GM19468 (cell line): ENCODE measurements at regions not wholly inside any gene's neighbourhood (a gene's known extent, or its start where the extent isn't known, plus 50 kb on each side); places are given as distances from the start of the nearest gene placed in this dataset.
"Not testable (repeated sequence)": the region's sequence is repeated elsewhere in the genome, so short reads cannot be mapped to it uniquely, and the experiment has no call there.

Source experiments
- ATAC-seq: cut with Tn5 transposase; IDR thresholded peaks from one replicate; pipeline ENCODE4 v1.9.1; 2021; ENCODE audit warnings: mild to moderate bottlenecking, moderate library complexity, moderate number of reproducible peaks; ENCODE audit not compliant: unreplicated experiment; ENCODE audit errors: extremely low read depth

DNA sequence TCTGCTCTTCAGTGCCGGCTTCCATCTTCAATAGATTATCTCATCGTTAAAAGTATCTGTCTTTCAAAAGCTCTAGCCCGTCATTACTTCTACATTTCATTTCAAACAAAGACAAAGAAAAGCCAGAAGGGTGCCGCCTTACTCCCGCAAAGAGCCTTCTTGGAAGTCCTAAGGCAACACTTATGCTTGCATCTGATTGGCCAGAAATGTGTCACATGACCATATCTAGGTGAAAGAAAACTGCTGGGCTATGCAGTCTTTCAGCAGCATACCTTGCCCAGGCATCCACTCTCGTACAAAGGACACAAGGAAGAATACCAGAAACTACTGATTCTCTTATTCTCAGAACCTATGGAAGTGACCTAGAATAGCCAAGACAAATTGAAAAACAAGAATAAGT, 217.1 kb upstream of the SLC35G4 start:
- ATAC-seq: no peak

DNA sequence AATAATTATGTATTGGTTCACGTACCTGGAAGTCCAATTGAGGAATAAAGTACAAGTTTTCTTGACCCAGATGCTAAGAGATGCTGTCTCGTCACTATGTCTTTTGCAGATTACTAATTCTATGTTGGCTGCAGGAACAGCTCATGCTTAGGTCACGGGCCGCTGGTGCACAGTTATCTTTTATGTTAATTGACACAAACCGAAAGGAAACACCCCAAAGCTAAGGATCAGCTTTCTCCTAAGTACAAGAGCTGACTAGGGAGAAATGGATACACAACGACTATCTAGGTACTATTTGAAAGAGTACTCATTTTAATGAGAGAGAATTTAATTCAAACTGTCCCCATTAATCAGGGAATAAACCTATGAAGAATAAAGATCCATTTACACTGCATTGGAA, 217.7 kb upstream of the SLC35G4 start:
- no peak for ATAC-seq

DNA sequence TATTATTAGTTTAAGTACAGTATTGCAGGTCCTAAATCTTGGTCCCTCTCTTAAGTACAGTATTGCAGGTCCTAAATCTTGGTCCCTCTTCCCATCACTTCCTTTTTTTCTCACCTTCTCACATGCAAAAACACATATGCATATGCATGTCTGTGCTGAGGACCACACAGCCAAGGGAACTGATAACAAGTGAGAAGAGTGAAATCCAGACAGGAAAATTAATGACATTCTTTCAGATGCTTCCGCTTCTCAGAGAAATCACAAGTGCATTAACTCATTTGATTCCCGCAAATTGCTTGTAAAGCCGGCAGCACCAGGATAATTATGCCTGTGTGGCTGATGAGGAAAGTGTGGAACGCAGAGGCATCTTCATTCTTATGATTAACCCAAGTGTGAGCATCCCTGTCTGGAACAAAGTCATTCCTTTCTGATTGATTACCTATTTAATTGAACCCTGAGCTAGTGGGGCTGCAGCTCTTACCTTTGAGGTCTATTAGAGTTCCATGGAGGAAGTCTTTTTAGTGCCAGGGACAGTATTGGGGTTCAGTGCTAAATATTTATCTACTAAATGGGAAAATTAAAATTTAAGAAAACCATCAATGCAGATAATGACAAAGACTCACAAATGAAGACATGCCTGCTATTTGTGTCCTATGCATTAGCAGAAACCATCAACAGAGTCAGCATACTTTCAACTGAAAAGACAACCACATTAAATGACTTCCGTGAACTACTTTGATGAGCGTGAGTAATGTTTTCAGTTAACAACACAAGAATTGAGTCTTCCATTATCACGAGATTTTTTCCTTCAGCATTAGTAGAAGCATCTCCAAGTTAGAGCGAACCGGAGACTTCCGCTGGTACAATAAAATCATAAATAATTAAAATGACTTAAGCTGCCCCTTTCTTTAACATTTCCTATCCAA, 220.4 kb upstream of the SLC35G4 start:
- ATAC-seq: no peak

DNA sequence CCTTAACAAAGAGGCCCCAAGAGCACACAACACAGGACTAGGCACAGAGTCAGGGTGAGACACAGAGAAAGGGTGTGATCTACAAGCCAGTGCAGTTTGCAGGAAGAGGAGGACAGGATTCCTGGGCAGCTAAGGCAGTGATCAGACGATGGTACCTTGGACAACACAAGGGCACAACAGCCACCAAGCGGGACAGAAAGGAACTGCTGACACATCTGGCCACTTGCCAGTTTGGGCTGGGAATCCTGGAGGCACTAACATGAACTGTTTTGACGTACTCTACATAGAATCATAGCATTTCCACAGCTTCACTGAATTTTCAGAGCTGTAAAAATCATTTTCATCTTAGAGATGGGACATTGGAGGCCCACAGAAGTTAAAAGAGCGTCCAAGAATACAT, 221.5 kb upstream of the SLC35G4 start:
- ATAC-seq: no peak

DNA sequence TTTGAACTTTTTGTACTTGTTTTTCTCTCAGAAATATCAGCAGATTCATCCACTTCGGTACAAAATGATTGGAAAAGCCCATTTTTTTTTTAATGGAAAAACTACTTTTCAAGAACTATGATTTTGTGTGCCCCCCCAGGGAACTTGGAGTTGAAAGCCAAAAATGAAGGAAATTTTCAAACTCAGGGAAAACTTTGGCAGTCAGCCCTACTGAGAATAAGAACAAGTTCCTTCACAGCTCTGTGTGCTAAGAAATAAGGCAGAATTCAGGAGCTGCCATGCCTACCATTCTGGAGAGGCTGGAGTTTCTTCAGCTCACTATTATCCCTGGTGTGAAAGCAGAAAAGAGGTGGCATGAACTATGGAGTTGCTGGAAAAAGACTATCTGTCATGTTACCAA, 226.0 kb upstream of the SLC35G4 start:
- ATAC-seq: no peak

DNA sequence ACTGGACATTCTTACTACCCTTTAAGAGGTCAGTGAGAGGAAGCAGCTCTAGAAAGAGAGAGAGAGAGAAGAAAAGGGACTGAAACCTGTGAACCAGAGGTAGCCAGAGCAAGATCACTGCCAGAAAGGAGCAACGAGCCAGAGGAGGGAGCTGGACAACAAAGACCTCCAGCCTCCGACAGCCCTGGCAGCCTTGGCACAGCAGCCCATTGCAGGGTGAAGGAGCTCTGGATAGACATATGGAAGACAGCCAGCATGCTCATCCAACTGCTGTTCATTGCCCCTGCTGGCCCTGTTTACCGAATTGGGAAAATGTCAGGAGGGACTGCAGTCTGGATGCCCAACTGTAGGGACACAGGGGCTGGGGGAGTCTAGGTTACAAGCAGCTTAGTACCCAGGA, 228.4 kb upstream of the SLC35G4 start:
- no peak for ATAC-seq

DNA sequence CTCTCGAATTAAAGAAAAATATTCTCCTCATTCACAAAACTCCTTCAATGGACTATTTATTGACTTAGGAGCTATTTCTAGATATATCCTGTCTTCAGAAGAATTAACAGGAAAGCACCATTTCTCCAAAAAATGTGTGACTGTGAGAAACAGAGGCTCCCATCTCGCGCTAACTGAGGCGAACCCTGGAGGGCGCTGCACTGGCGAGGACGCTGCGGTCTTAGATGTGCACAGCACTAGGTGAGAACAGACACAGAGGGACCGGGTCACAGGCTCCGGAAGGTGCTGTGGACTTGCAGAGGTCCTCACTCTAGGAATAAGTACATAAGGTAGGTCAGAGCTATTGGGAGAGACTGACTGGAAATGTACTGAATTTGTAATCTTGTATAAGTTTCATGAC, 229.7 kb upstream of the SLC35G4 start:
- ATAC-seq: no peak

DNA sequence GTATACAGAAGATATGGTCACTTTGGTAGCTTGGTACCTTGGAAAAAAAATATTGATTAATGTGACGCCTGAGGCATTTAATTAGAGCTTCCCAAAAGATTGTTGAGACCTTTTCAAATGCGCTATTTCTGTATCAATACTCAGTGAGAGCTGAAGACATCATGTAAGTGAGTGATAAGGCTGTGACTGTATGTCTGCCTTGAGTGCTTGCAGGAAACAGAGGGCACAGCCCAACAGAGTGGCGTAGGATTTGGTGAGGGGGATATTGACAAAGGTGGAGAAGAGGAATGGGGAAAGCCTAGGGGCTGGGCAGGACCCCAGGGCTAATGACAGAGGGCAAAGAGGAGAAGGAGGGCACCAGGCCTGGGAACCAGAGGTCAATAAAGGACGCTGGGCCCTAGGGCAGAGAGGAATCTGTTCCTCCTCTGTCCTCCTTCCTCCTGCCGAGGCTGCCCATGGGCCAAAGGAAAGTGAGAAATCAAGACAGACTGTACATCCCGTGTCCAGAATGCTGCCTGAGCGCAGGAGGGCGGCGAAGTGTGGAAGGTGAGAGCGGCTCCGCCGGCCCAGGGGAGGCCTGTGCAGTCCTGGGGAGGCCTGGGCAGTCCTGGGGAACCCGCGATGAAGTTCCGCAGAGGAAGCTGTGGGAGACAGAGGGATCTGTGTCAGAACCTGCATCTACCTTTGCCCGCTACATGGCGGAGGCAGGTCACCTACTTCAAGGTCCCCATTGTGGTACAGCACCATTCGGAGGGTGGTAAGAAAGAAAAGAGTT, 228.6 kb upstream of the PIEZO2 start:
- no peak for ATAC-seq

DNA sequence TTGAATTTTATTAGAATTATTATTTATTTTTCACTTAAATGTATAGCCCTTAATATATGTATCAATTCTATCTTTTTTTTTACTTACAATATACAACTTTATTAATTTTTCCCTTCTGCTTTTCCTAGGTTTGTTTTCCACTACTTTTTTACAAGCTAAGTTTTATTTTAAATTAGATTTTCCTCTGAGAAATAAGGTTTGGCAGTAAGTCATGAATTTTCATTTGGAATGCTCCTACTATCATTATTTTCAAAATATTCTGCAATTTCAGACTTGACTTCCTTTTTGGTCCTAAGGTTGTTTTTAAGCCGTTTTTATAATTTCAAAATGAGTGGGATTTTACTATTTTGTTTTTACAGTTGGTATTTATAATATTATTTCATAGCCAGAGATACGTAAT, 222.8 kb upstream of the PIEZO2 start:
- no peak for ATAC-seq

DNA sequence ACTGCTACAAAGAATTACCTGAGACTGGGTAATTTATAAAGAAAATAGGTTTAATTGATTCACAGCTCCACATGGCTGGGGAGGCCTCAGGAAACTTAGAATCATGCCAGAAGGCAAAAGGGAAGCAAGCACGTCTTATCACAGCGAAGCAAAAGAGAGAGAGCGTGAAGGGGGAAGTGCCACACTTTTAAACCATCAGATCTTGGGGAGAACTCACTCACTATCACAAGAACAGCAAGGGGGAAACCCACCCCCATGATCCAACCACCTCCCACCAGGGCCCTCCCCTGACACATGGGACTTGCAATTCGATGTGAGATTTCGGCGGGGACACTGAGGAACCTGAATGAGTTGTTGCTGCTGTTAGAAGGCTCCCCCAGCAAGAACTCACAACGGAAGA, 220.2 kb upstream of the PIEZO2 start:
- no peak for ATAC-seq

DNA sequence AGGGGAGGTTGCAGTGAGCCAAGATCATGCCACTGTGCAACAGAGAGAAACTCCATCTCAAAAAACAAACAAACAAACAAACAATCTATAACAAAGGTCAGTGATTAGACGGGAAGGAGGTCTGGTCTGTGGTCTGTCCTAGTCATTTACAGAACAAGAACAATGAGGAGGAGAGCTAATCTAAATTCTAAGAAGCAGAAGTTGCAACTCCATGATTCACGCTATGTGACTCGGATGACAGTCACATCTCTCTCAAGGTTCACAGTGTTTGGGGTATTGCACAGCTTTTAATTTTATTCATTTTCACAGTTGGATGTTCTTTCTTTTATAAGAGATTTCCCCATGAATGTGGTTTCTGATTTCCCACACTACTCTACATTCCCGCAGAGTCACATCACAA, 218.7 kb upstream of the PIEZO2 start:
- no peak for ATAC-seq

DNA sequence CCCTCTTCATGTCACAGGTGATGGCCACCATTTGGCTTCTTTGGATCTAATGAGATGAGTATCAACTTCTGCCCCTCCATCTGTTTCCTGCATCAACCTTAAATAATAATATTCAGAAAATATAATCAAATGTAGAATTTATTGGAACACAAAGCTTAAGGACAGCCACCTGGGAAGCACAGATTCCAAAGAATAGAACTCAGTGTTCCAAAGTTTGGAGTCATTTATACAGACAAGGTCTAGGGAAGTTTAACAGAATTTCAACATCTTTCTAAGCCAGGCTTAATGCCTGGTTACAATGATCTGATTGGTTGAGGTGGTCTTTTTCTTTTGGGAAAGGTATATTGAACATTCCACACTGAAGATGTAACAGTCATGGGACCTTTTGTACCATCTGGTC, 218.0 kb upstream of the PIEZO2 start:
- no peak for ATAC-seq

DNA sequence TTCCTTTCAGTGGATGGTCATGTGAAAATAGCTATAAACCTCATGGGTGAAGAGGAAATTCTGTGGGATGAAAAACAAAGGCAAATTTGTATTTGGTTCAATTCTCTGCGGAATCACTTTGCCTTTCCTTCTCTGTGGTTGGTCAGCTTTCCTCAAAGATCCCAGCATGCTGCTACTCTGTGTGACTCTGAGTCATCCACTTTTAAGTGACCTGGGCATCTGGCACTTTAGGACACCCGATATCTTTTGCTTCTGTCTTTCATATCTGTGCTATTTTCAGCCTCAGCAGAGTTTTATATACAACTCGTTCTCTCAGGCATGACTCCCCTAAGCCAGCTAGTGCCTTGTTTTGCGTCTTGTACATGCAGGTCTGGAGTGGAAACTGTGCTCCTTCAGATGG, 217.0 kb upstream of the PIEZO2 start:
- no peak for ATAC-seq

DNA sequence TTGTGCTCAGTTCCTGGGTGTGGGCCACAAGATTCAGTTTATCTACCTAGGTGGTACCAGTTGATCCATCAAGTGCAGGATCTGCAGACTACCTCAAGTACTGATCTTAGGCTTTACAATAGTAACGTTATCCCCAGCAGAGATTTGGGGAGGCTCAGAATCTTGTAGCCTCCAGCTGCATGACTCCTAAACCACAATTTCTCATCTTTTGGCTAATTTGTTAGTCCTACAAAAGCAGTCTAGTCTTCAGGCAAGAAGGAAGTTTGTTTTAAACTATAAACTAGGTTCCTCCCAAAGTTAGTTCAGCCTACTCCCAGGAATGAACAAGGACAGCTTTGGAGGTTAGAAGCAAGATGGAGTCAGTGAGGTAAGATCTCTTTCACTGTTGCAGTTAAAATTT, 213.5 kb upstream of the PIEZO2 start:
- ATAC-seq: no peak

DNA sequence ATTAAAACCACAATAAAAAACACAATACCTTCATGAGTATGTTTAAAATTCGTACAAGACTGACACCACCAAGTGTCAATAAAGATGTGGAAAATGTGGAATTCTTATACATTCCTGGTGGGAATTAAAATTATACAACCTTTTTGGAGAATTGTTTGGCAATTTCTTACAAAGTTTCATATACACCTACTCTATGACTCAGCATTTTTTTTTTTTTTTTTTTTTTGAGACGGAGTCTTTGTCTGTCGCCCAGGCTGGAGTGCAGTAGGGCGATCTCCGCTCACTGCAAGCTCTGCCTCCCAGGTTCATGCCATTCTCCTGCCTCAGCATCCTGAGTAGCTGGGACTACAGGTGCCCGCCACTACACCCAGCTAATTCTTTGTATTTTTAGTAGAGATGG, 212.5 kb upstream of the PIEZO2 start:
- not testable (repeated sequence) for ATAC-seq

DNA sequence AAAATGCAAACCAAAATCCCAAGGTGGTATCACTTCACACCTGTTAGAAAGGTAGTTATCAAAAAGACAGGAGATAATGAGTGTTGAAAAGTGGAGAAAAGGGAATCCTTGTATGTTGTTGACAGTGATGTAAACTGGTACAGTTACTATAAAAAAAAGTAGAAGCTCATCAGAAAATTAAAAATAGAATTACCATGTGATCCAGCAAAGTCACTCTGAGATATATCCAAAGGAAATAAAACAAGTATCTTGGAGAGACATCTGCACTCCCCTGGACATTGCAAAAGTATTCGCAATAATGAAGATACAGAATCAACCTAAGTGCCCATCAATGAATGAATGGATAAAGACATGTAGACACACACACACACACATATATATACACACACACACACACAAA, 208.3 kb upstream of the PIEZO2 start:
- no peak for ATAC-seq

DNA sequence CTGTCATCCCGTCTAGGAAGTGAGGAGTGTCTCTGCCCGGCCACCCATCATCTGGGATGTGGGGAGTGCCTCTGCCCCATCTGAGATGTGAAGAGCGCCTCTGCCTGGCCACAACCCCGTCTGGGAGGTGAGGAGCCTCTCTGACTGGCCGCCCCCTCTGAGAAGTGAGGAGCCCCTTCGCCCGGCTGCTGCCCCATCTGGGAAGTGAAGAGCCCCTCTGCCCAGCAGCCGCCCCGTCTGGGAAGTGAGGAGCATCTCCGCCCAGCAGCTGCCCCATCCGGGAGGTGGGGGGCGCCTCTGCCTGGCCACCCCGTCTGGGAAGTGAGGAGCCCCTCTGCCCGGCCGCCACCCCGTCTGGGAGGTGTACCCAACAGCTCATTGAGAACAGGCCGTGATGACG, 195.2 kb upstream of the PIEZO2 start:
- ATAC-seq: not testable (repeated sequence)

DNA sequence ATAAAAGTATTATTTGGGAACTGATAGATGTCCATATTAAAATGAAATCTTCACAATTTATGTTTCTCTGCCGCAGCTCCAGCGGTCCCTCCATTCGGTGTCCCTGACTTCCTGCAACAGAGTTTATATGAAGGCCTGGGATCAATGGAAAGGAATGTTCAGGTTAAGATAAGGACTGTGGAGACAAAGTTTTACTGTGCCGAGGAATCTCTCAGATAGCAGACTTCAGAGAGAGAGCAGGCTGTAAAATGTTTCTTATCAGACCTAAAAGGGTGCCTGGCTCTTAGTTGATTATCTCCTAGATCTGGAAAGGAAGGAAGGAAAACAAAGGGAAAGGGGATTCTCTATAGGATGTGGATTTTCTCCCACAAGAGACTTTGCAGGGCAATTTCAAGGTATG, 193.7 kb upstream of the PIEZO2 start:
- ATAC-seq: no peak

DNA sequence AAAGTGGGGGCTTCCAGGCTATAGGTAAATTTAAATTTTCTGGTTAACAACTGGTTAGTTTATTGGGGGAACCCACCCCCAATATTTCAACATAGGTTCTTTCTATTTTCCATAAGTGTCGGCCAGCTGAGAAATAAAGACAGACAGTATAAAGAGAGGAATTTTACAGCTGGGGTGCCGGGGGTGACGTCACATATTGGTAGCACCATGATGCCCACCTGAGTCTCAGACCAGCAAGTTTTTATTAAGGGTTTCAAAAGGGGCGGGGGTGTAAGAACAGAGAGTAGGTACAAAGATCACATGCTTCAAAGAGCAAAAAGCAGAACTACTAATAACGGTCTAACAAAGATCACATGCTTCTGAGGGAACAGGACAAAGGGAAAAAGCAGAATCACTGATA, 192.7 kb upstream of the PIEZO2 start:
- not testable (repeated sequence) for ATAC-seq

DNA sequence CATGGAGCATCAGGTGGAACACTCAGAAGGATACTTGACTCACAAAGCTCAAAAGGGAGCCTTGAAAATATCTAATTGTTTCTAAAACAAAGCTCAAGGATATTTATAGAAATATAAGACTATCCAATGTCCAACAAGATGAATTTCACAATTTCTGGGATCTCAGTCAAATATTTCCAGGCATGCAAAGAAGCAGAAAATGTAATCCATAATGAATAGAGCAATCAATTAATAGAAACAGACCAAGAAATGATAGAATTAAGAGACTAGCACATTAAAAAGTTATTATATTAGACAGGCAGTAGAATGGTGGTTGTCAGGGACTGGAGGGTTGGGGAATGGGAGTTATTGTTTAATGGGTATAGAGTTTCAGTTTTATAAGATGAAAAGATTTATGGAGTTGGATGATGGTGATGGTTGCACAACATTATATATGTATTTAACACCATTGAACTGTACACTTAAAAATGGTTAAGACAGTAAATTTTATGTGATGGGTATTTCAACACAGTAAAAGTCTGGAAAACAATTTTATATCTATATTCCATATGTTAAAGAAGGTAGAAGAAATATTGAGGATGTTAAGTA, 189.9 kb upstream of the PIEZO2 start:
- no peak for ATAC-seq

DNA sequence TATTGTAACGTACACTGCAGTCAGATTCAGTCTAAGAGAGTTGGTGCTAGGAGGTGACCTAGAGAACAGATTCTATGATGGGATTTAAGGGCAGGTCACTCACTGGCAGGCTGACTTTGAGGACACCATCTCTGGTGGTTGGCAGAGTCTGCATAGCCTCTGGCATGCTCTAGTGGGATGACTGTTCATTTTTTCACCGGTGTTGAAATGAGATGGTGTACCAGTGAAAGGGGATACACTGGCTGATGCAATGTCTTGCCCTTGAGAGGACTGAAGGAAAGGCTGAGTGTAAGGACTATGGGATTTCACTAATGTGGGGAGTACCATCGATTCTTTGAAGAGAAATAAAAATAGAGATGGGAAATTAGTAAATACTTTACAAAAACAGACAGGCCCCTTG, 186.9 kb upstream of the PIEZO2 start:
- ATAC-seq: no peak
